Gastroesophageal sphincter (tissue), 4 donors: ENCODE measurements at regions not wholly inside any gene's neighbourhood (a gene's known extent, or its start where the extent isn't known, plus 50 kb on each side); places are given as distances from the start of the nearest gene placed in this dataset.
"Not testable (repeated sequence)": the region's sequence is repeated elsewhere in the genome, so short reads cannot be mapped to it uniquely, and the experiment has no call there.

Experiments
- ATAC-seq: fragments of 150-250 bp; one replicate; pipeline ENCODE4 v1.9.1; 2016; ENCODE audit warnings: mild to moderate bottlenecking, moderate library complexity
- H3K27ac ChIP-seq, 4 donors: fragments of 200-600 bp; sonication (generic) in 3 of 4; 1 replicate in 3 of 4; 2 replicates in 1 of 4; pipeline ENCODE4 v1.5.1; 2016 to 2019
- H3K27me3 ChIP-seq: fragments of 200-600 bp; sonication (generic); one replicate; pipeline ENCODE4 v1.5.1; 2019
- H3K36me3 ChIP-seq, 2 donors: fragments of 200-600 bp; sonication (generic); one replicate each; pipeline ENCODE4 v1.5.1; 2019; ENCODE audit warnings: control low read depth in 1 of 2
- H3K4me1 ChIP-seq, 3 donors: fragments of 200-600 bp; sonication (generic); 1 replicate in 2 of 3; 2 replicates in 1 of 3; pipeline ENCODE4 v1.5.1; 2016 to 2019; ENCODE audit warnings: control low read depth in 2 of 3
- H3K4me3 ChIP-seq, 2 donors: fragments of 200-600 bp; sonication (generic); one replicate each; pipeline ENCODE4 v1.5.1; 2019; ENCODE audit warnings: mild to moderate bottlenecking in 1 of 2, moderate library complexity in 1 of 2
- H3K9me3 ChIP-seq, 3 donors: fragments of 200-600 bp; sonication (generic); one replicate each; pipeline ENCODE4 v1.5.1; 2017 to 2019; ENCODE audit warnings: control low read depth in 2 of 3
- CTCF ChIP-seq, 4 experiments: fragments of 200-600 bp in 2 of 4; fragments of 450-650 bp in 2 of 4; sonication (generic) in 1 of 4; IDR thresholded peaks; one replicate each; pipeline ENCODE4 v1.5.1; 2017 to 2019; ENCODE audit warnings: antibody characterized with exemption in 4 of 4, mild to moderate bottlenecking in 2 of 4, moderate library complexity in 2 of 4
- EP300 ChIP-seq: sonication (generic); formaldehyde crosslinking; IDR thresholded peaks from one replicate; pipeline ENCODE4 v1.6.1; 2017; ENCODE audit warnings: antibody characterized with exemption, mild to moderate bottlenecking
- POLR2A ChIP-seq, 2 donors: fragments of 450-650 bp; IDR thresholded peaks; one replicate each; pipeline ENCODE4 v1.6.1; 2017; ENCODE audit warnings: antibody characterized with exemption in 2 of 2, mild to moderate bottlenecking in 2 of 2, moderate library complexity in 1 of 2
- POLR2AphosphoS5 ChIP-seq: sonication (generic); formaldehyde crosslinking; IDR thresholded peaks from one replicate; pipeline ENCODE4 v1.6.1; 2017; ENCODE audit warnings: antibody characterized with exemption
- WGBS, 2 donors: methylation state at CpG; one replicate each; pipeline ENCODE4 v1.1.5; 2018; ENCODE audit warnings: low coverage in 1 of 2; 5-methylcytosine and 5-hydroxymethylcytosine counted together

DNA sequence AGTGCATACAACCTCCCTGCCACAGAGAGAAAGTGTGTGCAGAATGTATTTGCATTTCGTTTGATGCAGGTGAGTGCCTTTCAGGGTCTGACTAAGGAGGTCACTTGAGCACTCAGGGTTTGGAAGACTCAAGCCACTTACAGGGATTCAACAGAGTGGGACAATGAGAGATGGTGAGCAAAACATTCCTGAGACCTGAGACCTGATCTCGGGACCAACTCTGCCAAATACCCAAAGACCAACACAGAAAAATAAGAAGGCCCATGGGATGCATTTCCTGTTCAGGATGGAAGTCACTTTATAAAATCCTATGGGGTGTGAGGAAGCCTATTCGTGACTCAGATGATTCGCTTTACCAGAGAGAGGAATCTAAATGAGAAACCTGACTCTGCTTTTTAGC, 65.2 kb upstream of the LARGE1 start:
- ATAC-seq: no peak
- Histone ChIP-seq H3K4me1 (peaks cover 0 to 14% (median 0%) of the 10 kb centered on the region in 3 donors), H3K4me3 (no peak overlapping the region), H3K27me3 (no peaks in the 10 kb centered on the region), H3K9me3 (no peaks in the 10 kb centered on the region), H3K36me3 (no peaks in the 10 kb centered on the region), H3K27ac (no peak overlapping the region)
- WGBS, 2 donors: 78 to 79% methylated on average over 3 to 4 of the region's 4 CpGs
- TF ChIP-seq POLR2A (IDR thresholded peaks at IDR 0.05): no peak
- TF ChIP-seq CTCF (IDR thresholded peaks at IDR 0.05): no peak
- no peak for TF ChIP-seq POLR2AphosphoS5
- no peak for TF ChIP-seq EP300

DNA sequence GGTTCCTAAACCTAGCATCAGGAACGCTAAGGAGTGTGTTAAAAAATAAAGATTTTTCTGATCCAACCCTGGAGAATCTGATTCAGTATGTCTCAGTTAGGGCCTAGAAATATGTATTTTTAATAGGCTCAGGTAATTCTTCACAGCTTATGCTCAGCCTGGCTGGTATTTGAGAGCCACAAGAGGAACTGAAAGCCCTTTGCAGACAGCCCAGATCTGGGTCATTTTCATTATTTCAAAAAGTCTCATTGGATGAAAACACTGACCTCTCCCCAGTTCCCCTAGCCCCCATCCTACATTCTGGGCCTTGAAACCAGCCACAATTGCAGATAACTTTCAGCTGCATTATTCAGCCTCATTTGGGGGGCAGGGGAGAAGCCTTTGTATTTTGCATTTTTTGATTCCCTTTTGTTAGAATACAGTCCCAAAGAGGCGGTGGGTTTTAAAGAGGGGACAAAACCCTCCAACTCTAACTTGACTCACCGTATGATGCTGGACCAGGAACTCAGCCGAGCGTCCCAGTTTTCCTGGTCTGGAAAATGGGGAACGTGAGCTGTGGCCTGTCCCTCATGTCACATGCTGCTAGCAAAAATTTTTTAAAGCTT, 66.0 kb upstream of the LARGE1 start:
- H3K9me3 ChIP-seq: no peaks in the 10 kb centered on the region
- WGBS, 2 donors: 72% methylated on average over 6 of the region's 6 CpGs; no CpG with 5 or more reads in 1 of the 2 donors
- H3K27ac ChIP-seq: no peak overlapping the region

GRCh38 chr22:33986954-33987353, 66.7 kb upstream of the LARGE1 start:
- TF ChIP-seq CTCF (IDR thresholded peaks at IDR 0.05) (no peak), POLR2AphosphoS5 (peak; percentile 10)
- Histone ChIP-seq H3K4me3 (no peak overlapping the region), H3K27ac (no peak overlapping the region), H3K36me3 (no peaks in the 10 kb centered on the region), H3K9me3 (no peaks in the 10 kb centered on the region), H3K27me3 (no peaks in the 10 kb centered on the region), H3K4me1 (peaks cover 0 to 14% (median 0%) of the 10 kb centered on the region in 3 donors)
- WGBS, 2 donors: 32 to 35% methylated on average over 3 to 5 of the region's 5 CpGs
- no peak for ATAC-seq

More for the DNA sequence above, 66.0 kb upstream of the LARGE1 start:
- Histone ChIP-seq H3K27me3 (no peaks in the 10 kb centered on the region), H3K4me3 (no peak overlapping the region), H3K36me3 (no peaks in the 10 kb centered on the region), H3K4me1 (peaks cover 0 to 14% (median 0%) of the 10 kb centered on the region in 3 donors)
- ATAC-seq: no peak
- no peak for TF ChIP-seq EP300

DNA sequence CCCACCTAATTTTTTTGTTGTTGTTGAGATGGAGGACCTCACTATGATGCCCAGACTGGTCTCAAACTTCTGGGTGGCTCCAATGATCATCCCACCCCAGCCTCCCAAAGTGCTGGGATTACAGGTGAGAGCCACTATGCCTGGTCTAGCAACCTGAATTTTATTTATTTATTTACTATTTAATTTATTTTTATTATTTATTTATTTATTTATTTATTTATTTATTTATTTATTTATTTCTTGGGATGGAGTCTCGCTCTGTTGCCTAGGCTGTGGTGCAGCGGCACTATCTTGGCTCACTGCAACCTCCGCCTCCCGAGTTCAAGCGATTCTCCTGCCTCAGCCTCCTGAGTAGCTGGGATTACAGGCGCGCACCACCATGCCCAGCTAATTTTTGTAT, 69.0 kb upstream of the LARGE1 start:
- not testable (repeated sequence) for H3K4me3 ChIP-seq, H3K9me3 ChIP-seq, ATAC-seq, H3K36me3 ChIP-seq, H3K27me3 ChIP-seq, H3K27ac ChIP-seq
- peaks cover 0 to 14% (median 0%) of the 10 kb centered on the region in 3 donors for H3K4me1 ChIP-seq
- WGBS, 2 donors: 80 to 90% methylated on average over 1 to 7 of the region's 7 CpGs

GRCh38 chr22:33991620-33992019, 71.3 kb upstream of the LARGE1 start:
- H3K4me1 ChIP-seq: peaks cover 0 to 6% (median 0%) of the 10 kb centered on the region in 3 donors
- H3K9me3 ChIP-seq: no peaks in the 10 kb centered on the region
- no peaks in the 10 kb centered on the region for H3K36me3 ChIP-seq
- ATAC-seq: no peak
- WGBS, 2 donors: 60 to 64% methylated on average over 1 of the region's 1 CpG
- no peak for TF ChIP-seq EP300
- TF ChIP-seq POLR2A (IDR thresholded peaks at IDR 0.05): no peak
- no peak for TF ChIP-seq CTCF (IDR thresholded peaks at IDR 0.05)
- no peak for TF ChIP-seq POLR2AphosphoS5
- H3K27ac ChIP-seq: no peak overlapping the region
- H3K4me3 ChIP-seq: no peak overlapping the region
- H3K27me3 ChIP-seq: peaks cover 5% of the 10 kb centered on the region

DNA sequence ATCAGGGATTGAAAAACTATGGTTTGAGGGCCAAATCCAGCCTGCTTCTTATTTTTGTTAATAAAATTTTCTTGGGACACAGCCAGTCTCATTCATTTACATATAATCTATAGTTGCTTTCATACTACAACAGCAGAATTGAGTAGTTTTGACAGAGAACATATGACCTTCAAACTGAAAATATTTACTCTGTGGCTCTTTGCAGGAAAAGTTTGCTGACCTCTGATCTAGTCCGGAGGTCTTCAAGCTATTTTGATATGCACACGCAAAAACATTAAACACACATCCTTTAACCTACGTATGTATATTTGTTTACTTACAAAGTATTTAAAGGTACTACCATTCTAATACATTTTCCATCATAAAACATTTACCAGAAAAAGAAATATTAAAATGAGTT, 76.5 kb upstream of the LARGE1 start:
- Histone ChIP-seq H3K4me3 (no peak overlapping the region), H3K36me3 (no peaks in the 10 kb centered on the region), H3K4me1 (no peaks in the 10 kb centered on the region), H3K27ac (no peak overlapping the region), H3K9me3 (peaks cover 0 to 30% (median 0%) of the 10 kb centered on the region in 3 donors), H3K27me3 (peaks cover 5% of the 10 kb centered on the region)
- ATAC-seq: no peak
- TF ChIP-seq CTCF (IDR thresholded peaks at IDR 0.05): no peak
- no peak for TF ChIP-seq EP300
- TF ChIP-seq POLR2AphosphoS5: no peak
- no peak for TF ChIP-seq POLR2A (IDR thresholded peaks at IDR 0.05)
- 35 to 76% methylated on average over 2 to 3 of the region's 3 CpGs for WGBS, 2 donors
